HL-60 (cell line): ENCODE measurements at regions not wholly inside any gene's neighbourhood (a gene's known extent, or its start where the extent isn't known, plus 50 kb on each side); places are given as distances from the start of the nearest gene placed in this dataset.

Source experiments
- CTCF ChIP-seq: IDR thresholded peaks from one replicate; pipeline ENCODE4 v1.5.1; 2011; ENCODE audit warnings: low read length, control low read depth, inconsistent platforms; ENCODE audit not compliant: insufficient read depth
- GABPA ChIP-seq: IDR thresholded peaks from 2 replicates; pipeline ENCODE4 v1.6.1; 2012; ENCODE audit warnings: low read depth
- POLR2AphosphoS5 ChIP-seq: IDR thresholded peaks from 2 replicates; pipeline ENCODE4 v1.6.1; 2012; ENCODE audit warnings: low read depth
- REST ChIP-seq: IDR thresholded peaks from 2 replicates; pipeline ENCODE4 v1.6.1; 2012; ENCODE audit warnings: low read depth; ENCODE audit not compliant: insufficient replicate concordance
- SPI1 ChIP-seq: IDR thresholded peaks from 2 replicates; pipeline ENCODE4 v1.6.1; 2012; ENCODE audit warnings: low read depth, mild to moderate bottlenecking, borderline replicate concordance

DNA sequence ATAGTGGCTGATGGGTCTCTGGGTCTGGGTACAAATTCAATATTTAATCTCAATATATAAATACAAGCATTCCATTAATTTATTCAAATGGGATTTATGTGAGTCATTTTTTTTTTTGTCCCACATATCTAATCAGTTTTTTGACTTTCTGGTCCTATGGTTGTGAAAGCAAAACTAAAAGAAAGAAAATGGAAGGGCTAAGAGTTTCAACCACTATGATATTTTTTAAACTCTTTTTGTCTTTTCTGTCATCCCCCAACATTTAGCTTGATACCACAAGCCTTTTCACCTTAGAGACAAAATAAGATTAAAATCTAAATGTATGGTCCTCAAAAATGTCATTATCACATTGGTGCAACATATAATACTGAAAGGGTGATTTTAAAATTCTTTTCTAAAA lies 602.7 kb upstream of the CHRM3 start:
- TF ChIP-seq CTCF (no peak), REST (no peak), SPI1 (no peak), POLR2AphosphoS5 (no peak), GABPA (no peak)
